GM19395 (cell line): ENCODE measurements at regions not wholly inside any gene's neighbourhood (a gene's known extent, or its start where the extent isn't known, plus 50 kb on each side); places are given as distances from the start of the nearest gene placed in this dataset.
A peak's percentile ranks its signal among the peaks of the same experiment; 100 is the strongest.
"Not testable (repeated sequence)": the region's sequence is repeated elsewhere in the genome, so short reads cannot be mapped to it uniquely, and the experiment has no call there.

ENCODE experiments used
- ATAC-seq: cut with Tn5 transposase; IDR thresholded peaks from one replicate; pipeline ENCODE4 v1.9.1; 2021; ENCODE audit warnings: mild to moderate bottlenecking, moderate library complexity; ENCODE audit not compliant: unreplicated experiment

- no peak for ATAC-seq
Observed at GRCh38 chr7:152544481-152544927, 108.7 kb upstream of the KMT2C start.

- no peak for ATAC-seq
Observed at GRCh38 chr7:152543799-152544198, 108.0 kb upstream of the KMT2C start.

GRCh38 chr7:152541892-152542291 lies 106.1 kb upstream of the KMT2C start:
- no peak for ATAC-seq

- ATAC-seq, result not testable (repeated sequence)
Observed at GRCh38 chr7:152539190-152539495, 103.3 kb upstream of the KMT2C start.

GRCh38 chr7:152538346-152539189 lies 102.8 kb upstream of the KMT2C start:
- not testable (repeated sequence) for ATAC-seq

- no peak for ATAC-seq
Observed at GRCh38 chr7:152537639-152538038, 101.8 kb upstream of the KMT2C start.

GRCh38 chr7:152528612-152529011 lies 92.8 kb upstream of the KMT2C start:
- ATAC-seq, result no peak

GRCh38 chr7:152527610-152528032 lies 91.8 kb upstream of the KMT2C start:
- ATAC-seq, result no peak

GRCh38 chr7:152523916-152524315 lies 88.1 kb upstream of the KMT2C start:
- no peak for ATAC-seq

GRCh38 chr7:152522571-152523067 lies 86.8 kb upstream of the KMT2C start:
- no peak for ATAC-seq

GRCh38 chr7:152521420-152522337 lies 85.9 kb upstream of the KMT2C start:
- ATAC-seq, result no peak

GRCh38 chr7:152520861-152521302 lies 85.1 kb upstream of the KMT2C start:
- ATAC-seq, result no peak

- no peak for ATAC-seq
Observed at GRCh38 chr7:152519290-152519689, 83.5 kb upstream of the KMT2C start.

- no peak for ATAC-seq
Observed at GRCh38 chr7:152516216-152516615, 80.4 kb upstream of the KMT2C start.

- ATAC-seq, result not testable (repeated sequence)
Observed at GRCh38 chr7:152515266-152515950, 79.6 kb upstream of the KMT2C start.

GRCh38 chr7:152514771-152515105 lies 78.9 kb upstream of the KMT2C start:
- no peak for ATAC-seq

- no peak for ATAC-seq
Observed at GRCh38 chr7:152513861-152514770, 78.3 kb upstream of the KMT2C start.

GRCh38 chr7:152512706-152513105 lies 76.9 kb upstream of the KMT2C start:
- peak; percentile 63 for ATAC-seq

GRCh38 chr7:152511736-152512135 lies 75.9 kb upstream of the KMT2C start:
- ATAC-seq, result no peak

GRCh38 chr7:152508701-152509100 lies 72.9 kb upstream of the KMT2C start:
- ATAC-seq, result no peak
